ENCODE measurements at regions not wholly inside any gene's neighbourhood (a gene's known extent, or its start where the extent isn't known, plus 50 kb on each side); places are given as distances from the start of the nearest gene placed in this dataset.

DNA sequence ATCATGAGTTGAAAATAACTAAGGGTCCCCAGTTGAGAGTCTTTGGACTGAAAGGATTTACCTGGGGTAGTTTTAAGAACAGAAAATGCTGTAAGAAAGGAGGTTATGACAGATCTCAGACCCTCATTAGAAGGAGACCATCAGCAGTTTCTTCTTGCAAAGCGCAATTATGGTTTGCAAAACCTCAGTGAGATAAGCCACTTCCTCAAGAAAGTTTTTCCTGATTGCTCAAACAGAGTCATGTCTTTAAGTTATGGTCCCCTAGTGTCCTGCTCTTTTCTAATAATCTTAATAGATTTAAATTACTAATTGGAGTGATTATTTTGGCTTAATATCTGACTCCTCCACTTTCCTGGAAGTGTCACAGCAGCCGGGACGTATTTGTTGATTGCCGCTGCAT, 293.2 kb upstream of the KLF4 start:
- TF ChIP-seq, protein P1, sequence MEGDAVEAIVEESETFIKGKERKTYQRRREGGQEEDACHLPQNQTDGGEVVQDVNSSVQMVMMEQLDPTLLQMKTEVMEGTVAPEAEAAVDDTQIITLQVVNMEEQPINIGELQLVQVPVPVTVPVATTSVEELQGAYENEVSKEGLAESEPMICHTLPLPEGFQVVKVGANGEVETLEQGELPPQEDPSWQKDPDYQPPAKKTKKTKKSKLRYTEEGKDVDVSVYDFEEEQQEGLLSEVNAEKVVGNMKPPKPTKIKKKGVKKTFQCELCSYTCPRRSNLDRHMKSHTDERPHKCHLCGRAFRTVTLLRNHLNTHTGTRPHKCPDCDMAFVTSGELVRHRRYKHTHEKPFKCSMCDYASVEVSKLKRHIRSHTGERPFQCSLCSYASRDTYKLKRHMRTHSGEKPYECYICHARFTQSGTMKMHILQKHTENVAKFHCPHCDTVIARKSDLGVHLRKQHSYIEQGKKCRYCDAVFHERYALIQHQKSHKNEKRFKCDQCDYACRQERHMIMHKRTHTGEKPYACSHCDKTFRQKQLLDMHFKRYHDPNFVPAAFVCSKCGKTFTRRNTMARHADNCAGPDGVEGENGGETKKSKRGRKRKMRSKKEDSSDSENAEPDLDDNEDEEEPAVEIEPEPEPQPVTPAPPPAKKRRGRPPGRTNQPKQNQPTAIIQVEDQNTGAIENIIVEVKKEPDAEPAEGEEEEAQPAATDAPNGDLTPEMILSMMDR (conservative IDR thresholded peaks at IDR 0.05; ENCODE audit: low read depth in 2 of 2): no peak
- TF ChIP-seq POLR2AphosphoS5 (IDR thresholded peaks at IDR 0.05; ENCODE audit: low read depth) (no peak), EZH2phosphoT487 (IDR thresholded peaks at IDR 0.05; ENCODE audit: unreplicated experiment) (no peak), CREB1 (CRISPR knock-in tag; IDR thresholded peaks at IDR 0.05; ENCODE audit: low read depth) (no peak), NANOG (IDR thresholded peaks at IDR 0.05; ENCODE audit: borderline replicate concordance) (no peak)
- TF ChIP-seq, protein P2, sequence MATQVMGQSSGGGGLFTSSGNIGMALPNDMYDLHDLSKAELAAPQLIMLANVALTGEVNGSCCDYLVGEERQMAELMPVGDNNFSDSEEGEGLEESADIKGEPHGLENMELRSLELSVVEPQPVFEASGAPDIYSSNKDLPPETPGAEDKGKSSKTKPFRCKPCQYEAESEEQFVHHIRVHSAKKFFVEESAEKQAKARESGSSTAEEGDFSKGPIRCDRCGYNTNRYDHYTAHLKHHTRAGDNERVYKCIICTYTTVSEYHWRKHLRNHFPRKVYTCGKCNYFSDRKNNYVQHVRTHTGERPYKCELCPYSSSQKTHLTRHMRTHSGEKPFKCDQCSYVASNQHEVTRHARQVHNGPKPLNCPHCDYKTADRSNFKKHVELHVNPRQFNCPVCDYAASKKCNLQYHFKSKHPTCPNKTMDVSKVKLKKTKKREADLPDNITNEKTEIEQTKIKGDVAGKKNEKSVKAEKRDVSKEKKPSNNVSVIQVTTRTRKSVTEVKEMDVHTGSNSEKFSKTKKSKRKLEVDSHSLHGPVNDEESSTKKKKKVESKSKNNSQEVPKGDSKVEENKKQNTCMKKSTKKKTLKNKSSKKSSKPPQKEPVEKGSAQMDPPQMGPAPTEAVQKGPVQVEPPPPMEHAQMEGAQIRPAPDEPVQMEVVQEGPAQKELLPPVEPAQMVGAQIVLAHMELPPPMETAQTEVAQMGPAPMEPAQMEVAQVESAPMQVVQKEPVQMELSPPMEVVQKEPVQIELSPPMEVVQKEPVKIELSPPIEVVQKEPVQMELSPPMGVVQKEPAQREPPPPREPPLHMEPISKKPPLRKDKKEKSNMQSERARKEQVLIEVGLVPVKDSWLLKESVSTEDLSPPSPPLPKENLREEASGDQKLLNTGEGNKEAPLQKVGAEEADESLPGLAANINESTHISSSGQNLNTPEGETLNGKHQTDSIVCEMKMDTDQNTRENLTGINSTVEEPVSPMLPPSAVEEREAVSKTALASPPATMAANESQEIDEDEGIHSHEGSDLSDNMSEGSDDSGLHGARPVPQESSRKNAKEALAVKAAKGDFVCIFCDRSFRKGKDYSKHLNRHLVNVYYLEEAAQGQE (IDR thresholded peaks at IDR 0.05; ENCODE audit: unreplicated experiment): no peak

Measured in GM23338 (cell line).